GM04503 (cell line): ENCODE measurements at regions not wholly inside any gene's neighbourhood (a gene's known extent, or its start where the extent isn't known, plus 50 kb on each side); places are given as distances from the start of the nearest gene placed in this dataset.
"Not testable (repeated sequence)": the region's sequence is repeated elsewhere in the genome, so short reads cannot be mapped to it uniquely, and the experiment has no call there.

Experiments used
- DNase-seq: peaks from one replicate; pipeline ENCODE4 v3.0.0-alpha.2; 2012; ENCODE audit warnings: low read depth

- no peak for DNase-seq
Measured at GRCh38 chr2:133884739-133885381, 316.6 kb upstream of the NCKAP5 start.

GRCh38 chr2:133885847-133886246, 317.6 kb upstream of the NCKAP5 start:
- no peak for DNase-seq

DNA sequence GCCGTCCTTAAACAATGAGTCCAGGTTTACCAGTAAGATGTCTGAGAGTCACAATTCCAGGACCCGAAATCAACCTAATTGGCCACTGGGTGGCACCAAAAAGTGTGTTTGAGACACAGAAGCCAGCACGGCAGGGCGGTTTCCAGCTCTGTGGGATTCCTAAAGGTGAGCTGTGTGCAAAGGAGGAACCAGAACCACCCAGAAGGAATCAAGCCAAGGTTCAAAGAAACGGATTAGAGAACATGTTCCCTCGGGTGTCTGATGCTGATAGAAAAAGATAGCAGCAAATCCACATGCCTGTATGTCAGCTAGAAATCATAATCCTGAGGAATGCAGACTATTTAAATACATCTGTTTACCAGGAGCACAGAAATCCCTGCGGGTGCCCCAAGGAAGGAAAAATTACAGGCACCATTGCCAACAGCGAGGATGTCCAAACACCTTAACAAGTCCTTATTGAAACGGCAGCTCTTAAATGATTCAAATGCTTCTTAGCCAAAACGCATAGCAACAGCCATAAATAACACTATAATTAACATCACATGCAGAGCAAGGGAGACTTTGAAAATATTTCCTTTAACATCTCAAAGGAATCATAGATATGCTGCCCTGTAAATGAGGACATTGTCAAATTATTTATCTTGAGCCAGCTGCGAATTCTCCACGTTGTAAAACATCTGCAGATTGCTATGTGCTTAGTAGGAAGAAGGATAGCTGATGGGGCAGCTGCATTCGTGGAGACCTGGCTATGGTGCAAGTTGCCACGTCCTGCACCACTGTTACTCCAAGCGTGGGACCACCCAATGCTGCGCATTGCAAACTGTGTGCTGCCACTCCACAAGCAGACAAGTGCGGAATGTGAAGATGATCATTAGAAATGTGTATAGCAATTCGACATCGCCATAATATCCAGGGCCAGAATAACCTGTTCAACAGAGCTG, 318.7 kb upstream of the NCKAP5 start:
- peak; percentile 81 for DNase-seq

- DNase-seq, result no peak
Measured at GRCh38 chr2:133887676-133888040, 319.4 kb upstream of the NCKAP5 start.

DNA sequence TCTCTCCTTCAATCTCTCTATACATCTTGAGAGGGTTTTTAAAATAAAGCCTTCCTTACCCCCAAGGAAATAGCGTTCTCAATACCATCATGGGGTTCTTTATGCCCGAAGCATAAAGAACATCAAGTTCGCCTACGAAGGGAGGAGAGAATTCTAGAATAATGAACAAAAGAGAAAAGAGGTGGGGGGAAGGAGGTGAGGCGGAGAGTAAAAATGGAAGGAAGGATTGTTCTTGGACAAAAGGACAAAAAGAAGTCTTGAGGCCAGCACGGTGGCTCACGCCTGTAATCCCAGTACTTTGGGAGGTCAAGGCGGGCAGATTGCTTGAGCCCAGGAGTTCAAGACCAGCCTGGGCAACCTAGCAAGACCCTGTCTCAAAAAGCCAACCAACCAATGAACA, 319.8 kb upstream of the NCKAP5 start:
- no peak for DNase-seq

DNA sequence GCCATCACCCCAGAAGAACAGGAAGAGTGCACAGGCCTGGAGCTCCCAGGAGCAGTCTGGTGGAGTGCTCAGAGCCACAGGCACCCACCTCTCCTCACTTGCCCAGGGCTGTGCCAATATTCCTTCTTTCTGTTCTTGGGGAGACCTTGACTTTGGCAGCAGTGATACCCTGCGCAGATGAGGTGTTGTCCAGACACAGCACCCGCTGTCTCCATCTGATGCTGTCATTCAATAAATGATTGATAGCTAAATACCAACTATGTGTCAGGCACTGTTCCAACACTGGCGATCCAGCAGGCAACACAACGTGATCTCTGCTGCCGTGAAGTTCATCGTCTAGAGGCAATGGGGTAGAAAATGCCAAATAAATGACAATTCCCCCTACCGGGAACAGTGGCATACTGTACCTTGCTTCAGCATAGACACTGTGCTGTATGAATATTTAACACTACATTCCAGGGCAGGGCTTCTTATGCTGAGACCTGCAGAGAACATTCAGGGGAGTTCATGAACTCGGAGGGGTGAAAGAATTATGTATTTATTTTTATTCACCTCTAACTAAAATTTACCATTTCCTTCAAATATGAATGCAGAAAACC, 320.5 kb upstream of the NCKAP5 start:
- DNase-seq, result no peak

- DNase-seq, result no peak
Measured at GRCh38 chr2:133892352-133892913, 324.2 kb upstream of the NCKAP5 start.

DNA sequence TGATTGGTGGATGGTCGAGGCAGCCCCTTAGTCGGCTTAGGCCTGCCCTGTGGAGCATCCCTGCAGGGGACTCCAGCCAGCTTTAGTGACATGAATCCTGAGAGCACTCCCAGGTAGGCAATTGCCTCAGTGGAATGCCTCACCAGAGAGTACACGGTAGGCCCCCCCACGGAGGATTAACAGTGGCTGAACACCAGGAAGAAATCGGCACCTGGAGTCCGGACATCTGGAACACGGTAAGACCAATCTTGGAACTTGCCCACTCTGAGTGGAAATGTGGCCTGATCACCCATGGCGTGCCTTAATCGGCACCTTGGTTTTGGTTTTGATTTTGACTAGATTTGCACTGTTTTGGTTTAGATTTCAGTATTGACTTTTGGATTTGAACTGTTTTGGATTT, 326.2 kb upstream of the NCKAP5 start:
- no peak for DNase-seq

DNA sequence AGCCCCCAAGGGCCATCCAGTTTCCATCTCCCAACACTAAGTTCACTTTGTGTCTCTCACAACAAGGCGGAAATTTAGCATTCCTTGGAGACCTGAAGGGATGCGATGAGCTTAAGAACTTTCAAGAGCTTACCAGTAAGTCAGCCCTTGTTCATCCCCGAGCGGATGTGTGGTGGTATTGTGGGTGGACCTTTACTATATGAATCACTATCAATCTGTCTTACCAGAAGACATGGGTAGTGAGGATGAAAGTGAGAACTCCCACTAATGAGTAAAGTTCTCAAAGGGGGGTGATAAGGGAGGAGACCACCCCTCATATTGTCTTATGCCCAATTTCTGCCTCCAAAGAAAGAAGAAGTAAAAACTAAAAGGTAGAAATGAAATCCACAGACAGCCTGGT, 329.6 kb upstream of the NCKAP5 start:
- DNase-seq, result not testable (repeated sequence)

GRCh38 chr2:133900909-133901308, 332.6 kb upstream of the NCKAP5 start:
- no peak for DNase-seq

GRCh38 chr2:133906396-133906795, 338.1 kb upstream of the NCKAP5 start:
- DNase-seq, result no peak

DNA sequence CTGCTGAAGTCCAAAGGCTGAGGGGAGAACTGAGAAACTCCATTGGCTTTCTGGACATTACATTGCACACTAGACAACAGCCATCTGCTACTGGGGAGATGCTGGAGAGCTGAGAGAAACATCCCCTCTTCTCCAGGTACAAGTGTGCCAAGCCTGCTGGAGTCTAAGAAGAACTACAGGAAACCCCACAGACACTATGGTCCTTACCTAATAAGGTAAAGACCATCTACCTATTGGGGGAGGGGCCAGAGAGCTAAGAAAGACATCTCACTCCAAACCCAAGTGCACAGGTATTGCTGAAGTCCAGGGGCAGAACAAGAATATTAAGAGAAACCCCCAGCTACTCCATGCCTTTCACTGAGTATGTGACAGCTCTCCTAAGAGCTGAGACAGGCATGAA, 338.7 kb upstream of the NCKAP5 start:
- DNase-seq, result no peak

- DNase-seq, result no peak
Measured at GRCh38 chr2:133908171-133908570, 339.9 kb upstream of the NCKAP5 start.

- no peak for DNase-seq
Measured at GRCh38 chr2:133918141-133918540, 335.7 kb upstream of the MGAT5 start.

- DNase-seq, result no peak
Measured at GRCh38 chr2:133919285-133919684, 334.6 kb upstream of the MGAT5 start.

DNA sequence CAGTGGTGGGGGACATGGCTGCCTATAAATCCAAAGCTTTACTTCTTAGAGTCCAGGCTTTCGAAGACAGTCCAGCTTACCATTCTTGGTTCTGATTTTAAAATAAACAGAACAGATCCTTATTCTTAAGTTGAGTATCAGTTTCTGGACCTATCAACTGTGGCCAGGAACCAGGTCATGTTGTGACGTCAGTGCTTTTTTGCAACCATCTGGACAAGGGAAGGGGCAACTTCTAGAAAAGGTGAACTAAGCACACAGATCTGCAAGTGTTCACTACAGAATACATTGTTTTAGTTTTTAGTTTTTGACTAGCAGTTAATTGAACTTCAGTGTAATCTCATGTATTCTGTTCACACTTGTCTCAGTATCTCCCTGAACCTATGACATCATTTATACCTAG, 326.0 kb upstream of the MGAT5 start:
- DNase-seq, result no peak

- DNase-seq, result no peak
Measured at GRCh38 chr2:133936096-133936495, 317.8 kb upstream of the MGAT5 start.

- DNase-seq, result no peak
Measured at GRCh38 chr2:133936601-133937000, 317.3 kb upstream of the MGAT5 start.

- no peak for DNase-seq
Measured at GRCh38 chr2:133937669-133938068, 316.2 kb upstream of the MGAT5 start.

DNA sequence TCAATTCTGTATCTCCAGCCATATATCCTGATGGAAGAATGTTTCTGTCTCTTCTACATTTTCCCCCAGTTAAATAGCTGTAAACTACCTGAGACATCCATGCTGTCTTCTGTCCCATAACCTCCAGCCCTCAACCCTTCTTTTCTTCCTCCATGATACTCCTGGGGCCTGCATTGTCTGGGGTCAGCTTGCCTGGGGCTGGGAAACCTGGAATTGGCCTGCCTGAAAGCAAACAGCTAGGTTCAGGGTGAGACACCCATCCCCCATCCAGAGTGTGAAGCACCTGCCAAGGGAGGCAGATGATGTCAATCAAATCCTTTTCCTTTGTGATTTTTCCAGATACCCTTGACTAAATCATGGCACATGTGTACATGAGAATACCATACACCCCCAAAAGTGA, 313.7 kb upstream of the MGAT5 start:
- DNase-seq, result no peak

DNA sequence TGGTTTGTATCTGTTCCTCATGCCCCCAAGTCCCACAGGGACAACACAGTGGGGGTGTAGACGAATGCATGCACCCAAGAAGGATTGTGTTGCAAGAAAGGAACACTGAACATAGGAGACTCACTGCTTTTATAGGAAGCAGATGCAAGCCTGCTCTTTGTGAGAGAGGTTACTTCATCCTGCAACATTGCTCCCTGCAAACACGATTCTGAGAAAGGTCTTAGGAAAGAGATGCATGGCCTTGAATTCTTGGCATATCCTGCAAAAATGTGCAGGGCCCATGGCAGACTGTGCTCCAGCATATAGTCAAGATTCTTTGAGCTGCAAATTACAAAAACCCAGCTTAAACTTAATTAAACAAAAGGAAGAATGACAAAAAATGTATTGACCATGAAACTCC, 312.2 kb upstream of the MGAT5 start:
- no peak for DNase-seq

- DNase-seq, result no peak
Measured at GRCh38 chr2:133942398-133942797, 311.5 kb upstream of the MGAT5 start.

DNA sequence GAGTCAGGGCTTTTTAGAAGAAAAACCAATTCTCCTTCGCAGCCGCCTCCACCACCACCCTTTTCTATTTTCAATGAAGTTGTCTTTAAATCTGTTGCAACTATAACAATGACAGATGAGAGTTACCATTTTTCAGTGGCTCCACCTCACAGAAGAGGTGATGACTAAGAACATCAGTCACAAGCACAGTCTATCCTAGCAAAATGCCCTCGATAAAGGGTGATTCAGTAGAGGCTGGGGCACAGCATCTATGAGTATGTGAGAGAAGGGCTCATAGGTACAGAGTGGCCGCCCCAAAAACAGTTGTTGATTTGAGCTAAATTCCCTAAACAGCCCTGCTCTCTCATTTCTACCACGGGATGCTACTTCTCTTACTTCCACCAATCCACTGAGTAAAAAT, 310.8 kb upstream of the MGAT5 start:
- no peak for DNase-seq
